Left cardiac atrium (tissue), 4 donors: ENCODE measurements at regions not wholly inside any gene's neighbourhood (a gene's known extent, or its start where the extent isn't known, plus 50 kb on each side); places are given as distances from the start of the nearest gene placed in this dataset.

ENCODE experiments used
- ATAC-seq, 2 donors: fragments of 200-7000 bp; cut with Tn5 transposase; one replicate each; pipeline ENCODE4 v1.9.1; 2020; ENCODE audit warnings: mild to moderate bottlenecking in 2 of 2, moderate library complexity in 2 of 2
- DNase-seq: peaks from one replicate; pipeline ENCODE4 v3.0.0-alpha.2; 2020
- intact Hi-C, 2 donors: fragments of 100-400 bp; cut with DNase I; formaldehyde crosslinking; loops; one replicate each; pipeline versions ENCODE4 v1.14.1 to v1.15.1; 2022 to 2023
- donor health status: DM: no; HTN: yes; CAD: no.
- donor health status: DM: no; HTN: yes; CAD: no; lungs with severe emphysema.
- donor health status: DM: yes; HTN: yes; CAD: no.
- donor health status: Dilated cardiomyopathy.

GRCh38 chr3:103083848-103084631 is 649.2 kb downstream of the ZPLD1 start:
- DNase-seq, result no peak
- intact Hi-C loops, result no loop called here
- no peak for ATAC-seq

- intact Hi-C loops, result no loop called here
- no peak for ATAC-seq
- DNase-seq, result no peak
Observed at GRCh38 chr3:103085465-103085864, 650.6 kb downstream of the ZPLD1 start.

- no peak for ATAC-seq
- no peak for DNase-seq
- intact Hi-C loops, result no loop called here
Observed at GRCh38 chr3:103089758-103090157, 654.9 kb downstream of the ZPLD1 start.

- ATAC-seq (no peak), DNase-seq (no peak)
- intact Hi-C loops, result no loop called here
Observed at GRCh38 chr3:103105206-103105605, 670.4 kb downstream of the ZPLD1 start.

- intact Hi-C loops, result no loop called here
- DNase-seq (no peak), ATAC-seq (no peak)
Observed at GRCh38 chr3:103112273-103112672, 677.5 kb downstream of the ZPLD1 start.

- no peak for ATAC-seq
Observed at GRCh38 chr3:103126115-103126514, 691.3 kb downstream of the ZPLD1 start.

GRCh38 chr3:103127098-103127630 is 692.3 kb downstream of the ZPLD1 start:
- DNase-seq (no peak), ATAC-seq (no peak)
- intact Hi-C loops, result no loop called here

More at GRCh38 chr3:103126115-103126514, 691.3 kb downstream of the ZPLD1 start:
- no peak for DNase-seq
- intact Hi-C loops, result no loop called here

GRCh38 chr3:103127737-103128136 is 692.9 kb downstream of the ZPLD1 start:
- no peak for ATAC-seq
- intact Hi-C loops, result no loop called here
- no peak for DNase-seq

GRCh38 chr3:103134023-103134724 is 699.4 kb downstream of the ZPLD1 start:
- intact Hi-C loops, result no loop called here
- DNase-seq (no peak), ATAC-seq (no peak)

- intact Hi-C loops, result no loop called here
- DNase-seq (no peak), ATAC-seq (no peak)
Observed at GRCh38 chr3:103136621-103137020, 701.8 kb downstream of the ZPLD1 start.

GRCh38 chr3:103137830-103138229 is 703.0 kb downstream of the ZPLD1 start:
- DNase-seq (no peak), ATAC-seq (no peak)
- intact Hi-C loops, result no loop called here

- ATAC-seq (no peak), DNase-seq (no peak)
- intact Hi-C loops, result no loop called here
Observed at GRCh38 chr3:103158183-103158582, 723.4 kb downstream of the ZPLD1 start.

- ATAC-seq, result no peak
- no peak for DNase-seq
- intact Hi-C loops, result no loop called here
Observed at GRCh38 chr3:103166890-103167289, 732.1 kb downstream of the ZPLD1 start.

- ATAC-seq, result no peak
- DNase-seq, result no peak
- intact Hi-C loops, result no loop called here
Observed at GRCh38 chr3:103167850-103168249, 733.0 kb downstream of the ZPLD1 start.

GRCh38 chr3:103169289-103169688 is 734.5 kb downstream of the ZPLD1 start:
- ATAC-seq (no peak), DNase-seq (no peak)
- intact Hi-C loops, result no loop called here

GRCh38 chr3:103170651-103171050 is 735.8 kb downstream of the ZPLD1 start:
- DNase-seq (no peak), ATAC-seq (no peak)
- intact Hi-C loops, result no loop called here

GRCh38 chr3:103173940-103174339 is 739.1 kb downstream of the ZPLD1 start:
- intact Hi-C loops, result no loop called here
- ATAC-seq (no peak), DNase-seq (no peak)

GRCh38 chr3:103181160-103181559 is 746.3 kb downstream of the ZPLD1 start:
- intact Hi-C loops, result no loop called here

GRCh38 chr3:103184772-103185171 is 750.0 kb downstream of the ZPLD1 start:
- ATAC-seq (no peak), DNase-seq (no peak)
- intact Hi-C loops, result no loop called here

More at GRCh38 chr3:103181160-103181559, 746.3 kb downstream of the ZPLD1 start:
- ATAC-seq (no peak), DNase-seq (no peak)

- DNase-seq (no peak), ATAC-seq (no peak)
- intact Hi-C loops, result no loop called here
Observed at GRCh38 chr3:103189941-103190340, 755.1 kb downstream of the ZPLD1 start.

GRCh38 chr3:103195216-103195615 is 760.4 kb downstream of the ZPLD1 start:
- intact Hi-C loops, result no loop called here
- DNase-seq, result no peak
- no peak for ATAC-seq
